ENCODE measurements at regions not wholly inside any gene's neighbourhood (a gene's known extent, or its start where the extent isn't known, plus 50 kb on each side); places are given as distances from the start of the nearest gene placed in this dataset.

- POLR2A ChIA-PET, result no interaction called here
- H3K36me3 ChIP-seq (ENCODE audit: control insufficient read depth, insufficient read depth, low read length), result no peaks in the 10 kb centered on the region
- H3K27ac Mint-ChIP-seq (ENCODE audit: unreplicated experiment), result no peak overlapping the region
- no peaks in the 10 kb centered on the region for H3K36me3 Mint-ChIP-seq (ENCODE audit: insufficient read depth, unreplicated experiment)
- H3K9me3 ChIP-seq, result no peaks in the 10 kb centered on the region
- H3K27me3 Mint-ChIP-seq (ENCODE audit: insufficient read depth, unreplicated experiment), result peaks cover 6% of the 10 kb centered on the region
- no peak overlapping the region for H3K4me3 ChIP-seq (ENCODE audit: low read depth, low read length)
- BruUV-seq (replicated peaks), result no TSS peak
- H3K4me3 Mint-ChIP-seq (ENCODE audit: unreplicated experiment), result no peak overlapping the region
- intact Hi-C loops (cut with micrococcal nuclease; ENCODE audit: unreplicated experiment), result no loop called here
- CTCF ChIA-PET, result no interaction called here
- DNase-seq, result no peak
- peaks cover 20% of the 10 kb centered on the region for H3K9me3 Mint-ChIP-seq (ENCODE audit: unreplicated experiment)
- no peaks in the 10 kb centered on the region for H3K27me3 ChIP-seq (replicated peaks; ENCODE audit: control insufficient read depth, insufficient read depth, low read length)
- H3K4me1 ChIP-seq, result peaks cover 7% of the 10 kb centered on the region; the same call in 1 of the 2 replicates
- H3K4me1 Mint-ChIP-seq (ENCODE audit: low read depth, unreplicated experiment), result peaks cover 13% of the 10 kb centered on the region
- no peak for TF ChIP-seq CTCF (IDR thresholded peaks at IDR 0.05; ENCODE audit: insufficient read depth in 1 of 2, low read depth in 1 of 2, low read length in 1 of 2, severe bottlenecking in 1 of 2, unreplicated experiment in 1 of 2)
Measured at GRCh38 chr1:29969576-29969975, 733.3 kb downstream of the PTPRU start.

- Mint-ChIP-seq H3K27me3 (ENCODE audit: insufficient read depth, unreplicated experiment) (peaks cover 6% of the 10 kb centered on the region), H3K4me1 (ENCODE audit: low read depth, unreplicated experiment) (no peaks in the 10 kb centered on the region), H3K9me3 (ENCODE audit: unreplicated experiment) (peaks cover 10% of the 10 kb centered on the region), H3K27ac (ENCODE audit: unreplicated experiment) (no peak overlapping the region), H3K4me3 (ENCODE audit: unreplicated experiment) (no peak overlapping the region), H3K36me3 (ENCODE audit: insufficient read depth, unreplicated experiment) (no peaks in the 10 kb centered on the region)
- no peaks in the 10 kb centered on the region for H3K9me3 ChIP-seq
- DNase-seq, result no peak
- no TSS peak for BruUV-seq (replicated peaks)
- POLR2A ChIA-PET, result no interaction called here
- no peaks in the 10 kb centered on the region for H3K36me3 ChIP-seq (ENCODE audit: control insufficient read depth, insufficient read depth, low read length)
- H3K27me3 ChIP-seq (replicated peaks; ENCODE audit: control insufficient read depth, insufficient read depth, low read length), result no peaks in the 10 kb centered on the region
- H3K4me1 ChIP-seq, result no peaks in the 10 kb centered on the region
- intact Hi-C loops (cut with micrococcal nuclease; ENCODE audit: unreplicated experiment), result no loop called here
- no peak for TF ChIP-seq CTCF (IDR thresholded peaks at IDR 0.05; ENCODE audit: insufficient read depth in 1 of 2, low read depth in 1 of 2, low read length in 1 of 2, severe bottlenecking in 1 of 2, unreplicated experiment in 1 of 2)
- no peak overlapping the region for H3K4me3 ChIP-seq (ENCODE audit: low read depth, low read length)
- CTCF ChIA-PET, result no interaction called here
Measured at GRCh38 chr1:29967261-29967660, 730.9 kb downstream of the PTPRU start.

GRCh38 chr1:29966526-29967045 is 730.3 kb downstream of the PTPRU start:
- no TSS peak for BruUV-seq (replicated peaks)

More at GRCh38 chr1:29966526-29967045, 730.3 kb downstream of the PTPRU start:
- H3K36me3 ChIP-seq (ENCODE audit: control insufficient read depth, insufficient read depth, low read length), result no peaks in the 10 kb centered on the region
- CTCF ChIA-PET, result no interaction called here
- Mint-ChIP-seq H3K27me3 (ENCODE audit: insufficient read depth, unreplicated experiment) (peaks cover 6% of the 10 kb centered on the region), H3K4me3 (ENCODE audit: unreplicated experiment) (no peak overlapping the region), H3K27ac (ENCODE audit: unreplicated experiment) (no peak overlapping the region), H3K36me3 (ENCODE audit: insufficient read depth, unreplicated experiment) (no peaks in the 10 kb centered on the region), H3K9me3 (ENCODE audit: unreplicated experiment) (peaks cover 10% of the 10 kb centered on the region), H3K4me1 (ENCODE audit: low read depth, unreplicated experiment) (no peaks in the 10 kb centered on the region)
- no peak for DNase-seq
- intact Hi-C loops (cut with micrococcal nuclease; ENCODE audit: unreplicated experiment), result no loop called here
- no peaks in the 10 kb centered on the region for H3K4me1 ChIP-seq
- no peak for TF ChIP-seq CTCF (IDR thresholded peaks at IDR 0.05; ENCODE audit: insufficient read depth in 1 of 2, low read depth in 1 of 2, low read length in 1 of 2, severe bottlenecking in 1 of 2, unreplicated experiment in 1 of 2)
- POLR2A ChIA-PET, result no interaction called here
- H3K4me3 ChIP-seq (ENCODE audit: low read depth, low read length), result no peak overlapping the region
- H3K27me3 ChIP-seq (replicated peaks; ENCODE audit: control insufficient read depth, insufficient read depth, low read length), result no peaks in the 10 kb centered on the region
- H3K9me3 ChIP-seq, result no peaks in the 10 kb centered on the region
